CD4-positive, alpha-beta T cell treated with Interleukin-12 subunit alpha and Interleukin-12 subunit beta, for 1 hour (primary cell): ENCODE measurements at regions not wholly inside any gene's neighbourhood (a gene's known extent, or its start where the extent isn't known, plus 50 kb on each side); places are given as distances from the start of the nearest gene placed in this dataset.
A peak's percentile ranks its signal among the peaks of the same experiment; 100 is the strongest.

Experiments used
- DNase-seq: peaks from one replicate; pipeline ENCODE4 v3.0.0-alpha.2; 2020

GRCh38 chr6:16974704-16975359 lies 127.0 kb upstream of the STMND1 start:
- DNase-seq, result no peak

GRCh38 chr6:16974387-16974673 lies 127.5 kb upstream of the STMND1 start:
- DNase-seq, result no peak

DNA sequence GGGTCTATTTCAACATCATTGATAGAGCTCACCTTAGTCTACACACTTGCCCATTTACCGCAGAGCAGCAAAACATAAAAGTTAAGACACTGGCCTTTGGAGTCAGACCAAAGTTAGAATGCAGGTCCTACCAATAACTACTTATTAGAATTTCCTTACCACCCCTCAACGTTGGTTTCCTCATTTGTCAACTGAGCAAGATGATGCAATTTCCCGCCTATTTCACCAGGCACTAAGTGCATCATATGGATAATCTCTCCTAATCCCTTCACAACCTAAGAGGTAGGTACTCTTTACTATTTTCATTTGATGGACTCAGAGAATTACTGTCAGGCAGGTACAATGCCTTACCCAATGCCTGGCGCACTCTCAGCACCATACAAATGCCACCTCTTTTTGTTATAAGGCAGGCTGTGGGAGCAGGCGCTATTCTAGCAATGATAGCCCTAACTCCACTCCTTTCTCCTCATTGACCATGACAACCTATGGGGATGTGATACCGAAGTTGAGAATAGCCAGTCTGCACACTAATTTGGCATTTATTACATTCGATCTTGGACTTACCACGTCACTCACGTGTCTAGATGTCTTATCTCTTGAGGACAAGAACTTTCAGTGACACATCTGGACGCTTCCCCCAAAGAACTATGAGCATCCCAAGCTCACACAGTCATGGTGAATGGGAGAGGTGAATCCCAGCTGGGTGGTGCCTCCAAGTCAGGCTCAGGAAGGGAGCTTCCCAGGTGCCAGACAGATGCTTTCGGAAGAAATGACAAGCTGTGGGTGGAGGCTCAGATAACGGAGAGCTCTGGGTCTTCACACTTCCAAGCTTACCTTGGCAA lies 128.1 kb upstream of the STMND1 start:
- no peak for DNase-seq

GRCh38 chr6:16973051-16973450 lies 128.8 kb upstream of the STMND1 start:
- no peak for DNase-seq

DNA sequence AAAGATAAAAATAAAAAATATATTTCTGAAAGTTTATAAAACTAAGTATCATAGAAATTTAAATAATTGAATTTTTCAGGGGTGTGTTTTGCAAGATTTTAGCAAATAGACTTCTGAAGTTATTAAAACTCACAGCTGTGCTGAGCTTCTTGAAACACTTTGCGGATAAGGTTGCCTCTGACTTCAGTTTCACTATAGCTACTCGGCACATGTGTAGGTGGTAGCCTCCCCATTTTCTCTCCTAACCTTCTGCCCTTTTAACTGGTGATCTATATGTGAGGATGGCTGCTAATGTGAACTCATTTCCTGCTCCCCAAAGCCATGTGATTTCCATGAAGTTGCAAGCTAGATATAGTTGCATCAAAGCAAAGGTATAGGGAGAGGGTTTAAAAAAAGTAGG lies 129.3 kb upstream of the STMND1 start:
- DNase-seq, result no peak

GRCh38 chr6:16969699-16970655 lies 131.9 kb upstream of the STMND1 start:
- no peak for DNase-seq

DNA sequence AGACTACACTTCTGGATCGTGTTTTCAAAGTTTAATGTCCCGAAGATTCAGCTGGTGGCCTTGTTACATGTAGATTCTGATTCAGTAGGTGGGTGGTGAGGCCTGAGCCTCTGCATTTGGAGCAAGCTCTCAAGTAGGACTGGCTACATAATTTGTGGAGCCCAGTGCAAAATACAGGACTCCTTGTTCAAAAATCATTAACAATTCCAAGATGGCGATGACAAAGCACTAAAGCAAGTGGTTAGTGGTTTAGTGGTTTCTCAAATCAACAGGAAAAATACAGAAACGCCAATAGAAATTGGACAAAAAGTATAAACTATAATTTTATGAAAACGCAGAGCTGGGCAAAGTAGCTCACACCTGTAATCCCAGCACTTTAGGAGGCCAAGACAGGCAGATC lies 133.7 kb upstream of the STMND1 start:
- no peak for DNase-seq

DNA sequence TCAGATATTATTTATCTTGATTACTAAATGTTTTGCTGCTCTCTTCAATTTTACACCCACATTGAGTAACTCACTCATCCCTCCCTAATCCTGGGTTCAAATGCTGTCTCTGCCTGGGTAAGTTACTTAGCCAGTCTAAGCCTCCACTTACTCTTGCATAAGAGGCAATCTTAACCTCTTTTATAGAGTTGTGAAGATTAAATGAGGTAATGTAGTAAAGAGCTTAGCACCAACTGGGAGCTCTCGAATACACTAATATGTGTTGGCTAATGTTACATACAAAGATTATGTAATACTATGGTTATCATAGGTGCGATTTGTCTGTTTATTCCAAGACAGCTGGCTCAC lies 134.4 kb upstream of the STMND1 start:
- DNase-seq, result no peak

DNA sequence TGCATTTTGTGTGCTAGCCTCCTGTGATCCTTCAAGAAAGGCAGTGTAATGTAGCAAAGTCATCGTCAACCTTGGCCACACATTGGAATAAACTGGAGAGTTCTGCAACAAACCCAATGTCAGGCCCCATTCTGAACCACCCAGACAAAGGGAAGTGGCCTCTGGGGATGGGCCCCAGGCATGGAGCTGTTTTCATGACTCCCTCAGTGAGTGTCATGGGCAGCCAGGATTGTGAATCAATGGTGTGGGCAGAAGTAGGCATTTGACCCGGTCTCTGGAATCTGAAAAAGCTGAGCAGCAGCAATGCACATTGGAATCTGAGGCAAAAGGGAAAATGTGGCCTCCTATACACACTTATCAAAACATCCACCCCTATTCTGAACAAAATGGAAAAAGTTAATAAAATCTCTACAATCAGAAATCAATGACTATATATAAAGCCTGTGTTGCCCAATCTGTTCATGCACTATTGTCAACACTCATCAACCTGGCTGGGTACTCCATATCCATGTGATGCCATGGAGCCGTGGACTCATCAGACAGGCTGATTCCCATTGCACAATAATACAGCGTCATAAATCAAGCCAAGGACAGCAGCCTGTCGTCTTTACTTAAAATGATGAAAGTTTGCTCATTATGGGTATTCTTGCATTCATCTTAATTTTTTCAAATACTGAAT lies 134.9 kb upstream of the STMND1 start:
- DNase-seq, result no peak

DNA sequence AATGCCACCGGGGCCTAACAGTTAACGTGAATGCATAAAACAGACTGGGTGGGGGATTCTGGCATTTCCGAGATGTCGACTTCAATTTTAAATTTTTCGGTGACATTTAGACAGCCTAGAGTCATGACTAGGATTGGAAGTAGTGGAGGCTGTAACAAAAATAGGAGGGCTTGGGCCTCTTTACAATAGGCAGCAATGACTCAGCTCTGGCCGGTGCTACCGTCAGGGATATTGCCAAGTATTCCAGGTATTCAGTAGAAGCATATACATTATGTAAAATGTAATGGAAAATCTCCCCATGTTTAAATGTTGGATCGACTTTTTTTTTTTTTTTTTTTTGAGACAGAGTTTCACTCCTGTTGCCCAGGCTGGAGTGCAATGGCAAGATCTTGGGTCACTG lies 136.2 kb upstream of the STMND1 start:
- DNase-seq, result no peak

GRCh38 chr6:16964553-16965499 lies 137.0 kb upstream of the STMND1 start:
- peak; percentile 63 for DNase-seq

DNA sequence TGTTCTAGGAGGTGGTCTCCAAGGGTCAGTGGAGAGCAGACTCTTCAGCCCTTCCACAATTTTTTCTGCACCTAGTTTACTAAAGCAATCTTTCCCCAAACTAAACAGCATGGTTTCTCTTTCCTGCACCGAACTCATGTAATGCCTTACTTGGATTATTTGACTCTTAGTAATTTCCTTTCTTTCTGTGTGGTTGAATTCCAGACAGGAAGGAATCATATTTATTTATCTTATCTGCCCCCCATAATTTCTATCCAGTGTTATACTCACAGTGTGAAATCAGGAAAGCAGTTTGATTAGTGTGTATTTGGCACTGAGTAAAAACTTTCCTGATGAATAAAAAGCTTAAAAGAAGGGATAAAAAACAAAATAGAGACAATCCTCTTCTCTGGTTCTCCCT lies 140.3 kb upstream of the STMND1 start:
- DNase-seq, result no peak

DNA sequence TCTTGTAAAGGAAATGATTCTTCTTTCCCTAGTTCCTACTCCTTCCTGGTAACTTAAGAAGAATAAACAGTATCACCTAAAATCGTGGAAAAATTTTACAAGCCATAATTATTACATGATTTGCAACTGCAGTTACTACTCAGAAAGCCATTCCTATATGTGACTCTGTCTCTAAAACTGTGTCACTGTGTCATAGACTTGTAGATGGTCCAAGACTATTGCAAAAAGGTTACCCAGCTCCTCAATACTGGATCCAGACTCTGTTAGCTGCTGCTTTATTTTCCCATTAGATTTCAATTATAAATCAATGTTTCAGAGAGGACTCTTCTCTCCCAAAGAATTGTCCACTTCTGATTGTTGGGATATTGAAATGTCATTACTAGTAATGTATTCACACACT lies 142.1 kb upstream of the STMND1 start:
- DNase-seq, result no peak

DNA sequence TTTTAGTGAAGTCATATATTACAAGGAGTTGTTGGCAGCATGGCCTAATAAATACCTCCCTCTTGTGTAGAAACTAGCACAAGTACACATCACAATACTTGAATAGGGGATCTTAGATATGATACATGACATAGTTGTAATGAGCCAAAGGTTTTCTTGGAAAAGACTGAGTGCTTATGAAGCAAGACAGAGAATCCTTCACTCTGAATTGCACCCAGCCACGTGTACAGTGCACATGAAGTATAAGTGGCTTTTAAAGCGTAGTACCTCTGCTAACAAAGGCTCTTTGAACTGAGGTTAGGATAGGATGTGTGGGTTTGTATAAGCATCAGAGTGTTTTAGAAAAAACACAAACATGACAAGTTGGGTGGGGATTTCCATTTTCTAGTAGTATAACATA lies 145.5 kb upstream of the STMND1 start:
- DNase-seq, result peak; percentile 16

- no peak for DNase-seq
Observed at GRCh38 chr6:16955899-16956298, 146.0 kb upstream of the STMND1 start.

DNA sequence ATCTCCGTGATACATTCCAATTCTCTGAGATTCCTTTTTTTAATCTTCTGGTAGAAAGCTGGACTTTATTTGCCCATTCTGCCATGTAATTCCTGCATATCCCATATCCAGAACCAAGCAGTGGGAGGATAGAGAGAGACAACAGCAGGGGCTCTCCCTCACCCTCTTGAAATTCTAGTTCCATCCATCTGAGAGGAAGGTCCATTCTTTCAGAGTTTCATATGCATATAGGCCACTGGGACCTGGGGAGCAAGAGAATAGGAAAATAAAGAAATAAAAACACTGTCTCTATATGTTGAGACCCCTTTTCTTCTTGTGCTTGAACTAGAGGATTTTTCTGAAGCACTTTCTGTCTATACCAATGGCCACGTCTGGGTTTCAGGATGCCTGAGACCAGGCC lies 147.9 kb upstream of the STMND1 start:
- DNase-seq, result no peak

GRCh38 chr6:16953446-16953845 lies 148.4 kb upstream of the STMND1 start:
- DNase-seq, result no peak

- DNase-seq, result no peak
Observed at GRCh38 chr6:16950825-16951495, 150.9 kb upstream of the STMND1 start.

GRCh38 chr6:16950302-16950701 lies 151.5 kb upstream of the STMND1 start:
- no peak for DNase-seq

GRCh38 chr6:16949716-16950115 lies 152.1 kb upstream of the STMND1 start:
- no peak for DNase-seq

DNA sequence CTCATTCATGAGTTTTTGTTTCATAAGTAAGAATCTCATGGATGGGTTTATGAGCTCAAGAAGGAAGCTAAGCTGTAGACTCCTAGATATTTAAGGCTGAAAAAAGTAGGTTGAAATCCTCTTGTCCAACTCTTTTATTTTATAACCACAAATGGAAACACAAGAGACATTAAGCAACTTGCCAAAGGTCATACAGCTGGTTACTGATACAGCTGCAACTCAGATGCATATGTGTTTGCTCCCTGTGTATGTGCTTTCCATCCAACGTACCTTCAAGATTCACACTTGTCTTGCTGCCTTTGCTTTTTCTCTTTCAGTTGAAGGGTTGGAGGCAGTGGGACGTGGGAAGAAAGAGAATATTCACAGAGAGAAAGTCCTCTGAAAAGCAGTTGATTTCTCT lies 153.5 kb upstream of the STMND1 start:
- DNase-seq, result no peak
